Heart left ventricle (tissue), 16 donors: ENCODE measurements at regions not wholly inside any gene's neighbourhood (a gene's known extent, or its start where the extent isn't known, plus 50 kb on each side); places are given as distances from the start of the nearest gene placed in this dataset.
"Not testable (repeated sequence)": the region's sequence is repeated elsewhere in the genome, so short reads cannot be mapped to it uniquely, and the experiment has no call there.

Experiments
- ATAC-seq, 4 donors: fragments of 200-7000 bp; cut with Tn5 transposase; one replicate each; pipeline ENCODE4 v1.9.1; 2020 to 2022; ENCODE audit warnings: moderate library complexity in 4 of 4, mild to moderate bottlenecking in 3 of 4, moderate number of reproducible peaks in 1 of 4
- DNase-seq, 5 donors: peaks; one replicate each; pipeline ENCODE4 v3.0.0-alpha.2; 2020
- H3K27ac ChIP-seq, 12 donors: fragments of 200-600 bp; sonication (generic) in 4 of 12; one replicate each; pipeline versions ENCODE4 v1.5.0 to v1.8.0; 2016 to 2022; ENCODE audit warnings: mild to moderate bottlenecking in 2 of 12
- H3K27me3 ChIP-seq, 9 donors: fragments of 200-600 bp; sonication (generic) in 2 of 9; one replicate each; pipeline versions ENCODE4 v1.5.1 to v1.8.0; 2016 to 2022; ENCODE audit warnings: mild to moderate bottlenecking in 3 of 9
- H3K36me3 ChIP-seq, 9 donors: fragments of 200-600 bp; sonication (generic) in 2 of 9; one replicate each; pipeline versions ENCODE4 v1.5.0 to v1.8.0; 2018 to 2022; ENCODE audit warnings: mild to moderate bottlenecking in 2 of 9
- H3K4me1 ChIP-seq, 12 donors: fragments of 200-600 bp; sonication (generic) in 4 of 12; one replicate each; pipeline versions ENCODE4 v1.5.0 to v1.8.0; 2016 to 2022; ENCODE audit warnings: mild to moderate bottlenecking in 3 of 12
- H3K4me3 ChIP-seq, 12 donors: fragments of 200-600 bp; sonication (generic) in 4 of 12; one replicate each; pipeline versions ENCODE4 v1.5.0 to v1.8.0; 2017 to 2022; ENCODE audit warnings: mild to moderate bottlenecking in 9 of 12, moderate library complexity in 4 of 12
- H3K9me3 ChIP-seq, 12 donors: fragments of 200-600 bp; sonication (generic) in 4 of 12; one replicate each; pipeline versions ENCODE4 v1.5.0 to v1.8.0; 2016 to 2022; ENCODE audit warnings: mild to moderate bottlenecking in 1 of 12
- CTCF ChIP-seq, 12 donors: fragments of 200-600 bp; sonication (generic) in 4 of 12; IDR thresholded peaks; one replicate each; pipeline versions ENCODE4 v1.5.0 to v1.8.0; 2018 to 2022; ENCODE audit warnings: antibody characterized with exemption in 12 of 12, mild to moderate bottlenecking in 5 of 12
- POLR2A ChIP-seq, 2 donors: fragments of 450-650 bp; IDR thresholded peaks; one replicate each; pipeline ENCODE4 v1.6.1; 2017; ENCODE audit warnings: antibody characterized with exemption in 2 of 2, mild to moderate bottlenecking in 2 of 2, moderate library complexity in 2 of 2
- WGBS, 4 donors: extraction: QIAGEN DNeasy Blood & Tissue Kit in 2 of 4; methylation state at CpG; one replicate each; pipeline versions ENCODE4 v1.1.5 to v1.1.7; 2013 to 2018; 5-methylcytosine and 5-hydroxymethylcytosine counted together
- intact Hi-C, 10 donors: fragments of 100-400 bp; cut with DNase I; formaldehyde crosslinking; loops; one replicate each; pipeline versions ENCODE4 v1.11.1 to v1.14.2; 2022
- donor health status: ischemic (EF 13 %, LVEDD 7.1; RV severe dilation, severe dysfunction).
- donor health status: healthy with polysubstance abuse.
- donor health status: DM: no; HTN: yes; CAD: no.
- donor health status: DM: no; HTN: no; CAD: no.
- donor health status: ischemic (EF 25% LVEDD 6.9; RV normal size, moderate dysfunction).
- donor health status: ischemic (EF 25% LVEDD 5.7; RV mildly dilated, moderate dysfunction).
- donor health status: healthy.
- donor health status: DM: yes; HTN: yes; CAD: no.
- donor health status: ischemic (EF 35%, LVEDD 5.7; RV mildly dilated, moderate dysfunction).
- donor health status: nonischemic (EF 11% LVEDD 7.7; RV severe dilation, severe dysfunction).
- donor health status: DM: yes; HTN: yes; CAD: no.
- donor health status: PGD.
- donor health status: ischemic (EF 29% LVEDD 5.4; RV normal size, mild dysfunction).
- donor health status: nonischemic (EF 23%, LVEDD 6.1; RV moderate dilation, normal function).

DNA sequence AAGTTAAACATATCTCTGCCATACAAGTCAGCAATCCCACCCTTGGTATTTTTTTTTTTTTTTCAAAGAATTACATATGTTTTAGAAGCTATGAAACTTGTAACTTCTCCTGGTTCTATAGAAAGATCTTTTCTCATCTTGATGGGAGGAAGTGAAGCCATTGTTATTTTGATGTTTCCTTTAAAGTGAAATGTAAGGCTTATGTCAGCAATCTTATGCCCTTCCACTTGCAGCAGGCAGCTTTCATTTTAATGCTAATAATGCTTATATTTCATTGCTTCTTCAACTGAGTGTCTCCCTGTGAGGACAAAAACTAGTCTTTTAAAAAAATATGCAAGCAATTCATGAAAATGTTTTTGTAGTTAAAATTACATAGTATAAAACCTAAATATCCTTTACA lies 1614.7 kb downstream of the KHDRBS2 start:
- peaks cover 0 to 19% (median 0%) of the 10 kb centered on the region in 12 donors for H3K9me3 ChIP-seq
- DNase-seq: no peak
- no peaks in the 10 kb centered on the region for H3K36me3 ChIP-seq
- no peak overlapping the region for H3K4me3 ChIP-seq
- ATAC-seq: no peak
- intact Hi-C loops: no loop called here
- no peaks in the 10 kb centered on the region for H3K27me3 ChIP-seq
- TF ChIP-seq CTCF (IDR thresholded peaks at IDR 0.05) (no peak), POLR2A (IDR thresholded peaks at IDR 0.05) (no peak)
- no peak overlapping the region for H3K27ac ChIP-seq
- H3K4me1 ChIP-seq: no peaks in the 10 kb centered on the region

DNA sequence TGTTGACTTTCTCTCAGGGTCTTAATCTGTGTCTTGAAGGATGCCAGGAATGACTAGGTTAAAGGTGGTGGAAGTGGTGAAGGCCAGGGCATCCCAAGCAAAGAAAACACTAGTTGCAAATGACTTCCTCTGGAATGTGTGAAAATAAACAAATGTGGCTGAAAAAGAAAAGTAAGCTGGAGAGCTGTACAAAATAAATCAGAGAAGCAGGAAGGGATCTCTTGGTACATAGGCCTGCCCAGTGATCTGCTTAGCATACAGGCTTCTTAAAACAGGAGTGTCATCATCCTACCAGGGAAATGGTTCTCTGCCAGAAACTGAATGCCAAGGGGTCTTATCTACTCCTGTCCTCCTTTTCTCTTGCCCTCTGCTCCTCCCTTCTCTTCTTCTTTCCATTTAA lies 1616.0 kb downstream of the KHDRBS2 start:
- no peaks in the 10 kb centered on the region for H3K27me3 ChIP-seq
- no peak overlapping the region for H3K27ac ChIP-seq
- no peak overlapping the region for H3K4me3 ChIP-seq
- TF ChIP-seq POLR2A (IDR thresholded peaks at IDR 0.05): no peak
- no peak for TF ChIP-seq CTCF (IDR thresholded peaks at IDR 0.05)
- peaks cover 0 to 19% (median 0%) of the 10 kb centered on the region in 12 donors for H3K9me3 ChIP-seq
- no peaks in the 10 kb centered on the region for H3K36me3 ChIP-seq
- no peak for ATAC-seq
- no peaks in the 10 kb centered on the region for H3K4me1 ChIP-seq
- intact Hi-C loops: no loop called here
- no peak for DNase-seq

- no peak overlapping the region for H3K4me3 ChIP-seq
- no peak for ATAC-seq
- intact Hi-C loops: no loop called here
- H3K27me3 ChIP-seq: no peaks in the 10 kb centered on the region
- peaks cover 0 to 17% (median under 1%) of the 10 kb centered on the region in 12 donors for H3K9me3 ChIP-seq
- no peaks in the 10 kb centered on the region for H3K36me3 ChIP-seq
- H3K27ac ChIP-seq: no peak overlapping the region
- no peak for DNase-seq
- TF ChIP-seq POLR2A (IDR thresholded peaks at IDR 0.05) (no peak), CTCF (IDR thresholded peaks at IDR 0.05) (no peak)
- no peaks in the 10 kb centered on the region for H3K4me1 ChIP-seq
- WGBS, 4 donors: 40 to 61% (median 55%) methylated on average over 1 of the region's 1 CpG
Observed at GRCh38 chr6:60668428-60668827, 1617.6 kb downstream of the KHDRBS2 start.

DNA sequence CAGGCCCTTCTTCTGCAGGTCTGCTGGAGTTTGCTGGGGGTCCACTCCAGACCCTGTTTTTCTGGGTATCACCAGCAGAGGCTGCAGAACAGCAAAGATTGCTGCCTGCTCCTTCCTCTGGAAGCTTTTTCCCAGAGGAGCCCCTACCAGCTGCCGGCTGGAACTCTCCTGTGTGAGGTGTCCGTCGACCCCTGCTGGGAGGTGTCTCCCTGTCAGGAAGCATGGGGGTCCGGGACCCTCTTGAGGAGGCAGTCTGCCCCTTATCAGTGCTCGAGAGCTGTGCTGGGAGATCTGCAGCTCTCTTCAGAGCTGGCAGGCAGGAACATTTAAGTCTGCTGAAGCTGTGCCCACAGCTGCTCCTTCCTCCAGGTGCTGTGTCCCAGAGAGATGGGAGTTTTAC lies 1622.8 kb downstream of the KHDRBS2 start:
- H3K27me3 ChIP-seq, H3K4me3 ChIP-seq, ATAC-seq, intact Hi-C loops, H3K27ac ChIP-seq, H3K4me1 ChIP-seq, DNase-seq, H3K36me3 ChIP-seq: not testable (repeated sequence)
- WGBS, 4 donors: 54 to 78% (median 62%) methylated on average over 5 of the region's 5 CpGs
- H3K9me3 ChIP-seq: peaks cover 0 to 44% (median 12%) of the 10 kb centered on the region in 12 donors

DNA sequence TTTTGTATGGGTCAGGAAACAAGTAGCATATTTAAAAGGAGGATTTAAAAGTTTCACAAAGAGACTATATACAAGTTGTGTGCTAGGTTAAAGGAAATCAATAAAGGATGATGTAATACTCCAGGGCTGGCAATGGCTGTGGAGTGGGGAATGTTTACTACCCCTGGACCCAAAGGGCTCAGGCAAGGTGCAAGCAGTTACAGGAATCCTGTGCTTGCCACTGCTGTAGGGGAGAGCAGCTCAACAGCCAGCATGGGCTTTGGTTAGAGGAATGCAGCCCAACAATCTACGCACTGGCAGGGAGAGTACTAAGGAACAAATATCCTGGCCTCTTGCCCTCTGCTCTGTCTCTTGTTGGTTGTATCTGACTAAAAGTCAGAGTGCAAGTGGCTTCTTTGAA lies 1642.2 kb downstream of the KHDRBS2 start:
- H3K4me1 ChIP-seq: no peaks in the 10 kb centered on the region
- peaks cover 0 to 18% (median 0%) of the 10 kb centered on the region in 12 donors for H3K9me3 ChIP-seq
- intact Hi-C loops: no loop called here
- ATAC-seq (no peak), DNase-seq (no peak)
- WGBS, 4 donors: 56 to 90% (median 83%) methylated on average over 1 of the region's 1 CpG
- no peak overlapping the region for H3K4me3 ChIP-seq
- H3K27me3 ChIP-seq: no peaks in the 10 kb centered on the region
- no peak for TF ChIP-seq POLR2A (IDR thresholded peaks at IDR 0.05)
- TF ChIP-seq CTCF (IDR thresholded peaks at IDR 0.05): no peak
- H3K27ac ChIP-seq: no peak overlapping the region
- no peaks in the 10 kb centered on the region for H3K36me3 ChIP-seq

- ATAC-seq, H3K27ac ChIP-seq, intact Hi-C loops, H3K36me3 ChIP-seq, H3K4me3 ChIP-seq, H3K4me1 ChIP-seq, DNase-seq, H3K27me3 ChIP-seq: not testable (repeated sequence)
- peaks cover 0 to 20% (median 0%) of the 10 kb centered on the region in 12 donors for H3K9me3 ChIP-seq
Observed at GRCh38 chr6:60639185-60639584, 1646.8 kb downstream of the KHDRBS2 start.
